ENCODE measurements at regions not wholly inside any gene's neighbourhood (a gene's known extent, or its start where the extent isn't known, plus 50 kb on each side); places are given as distances from the start of the nearest gene placed in this dataset.

DNA sequence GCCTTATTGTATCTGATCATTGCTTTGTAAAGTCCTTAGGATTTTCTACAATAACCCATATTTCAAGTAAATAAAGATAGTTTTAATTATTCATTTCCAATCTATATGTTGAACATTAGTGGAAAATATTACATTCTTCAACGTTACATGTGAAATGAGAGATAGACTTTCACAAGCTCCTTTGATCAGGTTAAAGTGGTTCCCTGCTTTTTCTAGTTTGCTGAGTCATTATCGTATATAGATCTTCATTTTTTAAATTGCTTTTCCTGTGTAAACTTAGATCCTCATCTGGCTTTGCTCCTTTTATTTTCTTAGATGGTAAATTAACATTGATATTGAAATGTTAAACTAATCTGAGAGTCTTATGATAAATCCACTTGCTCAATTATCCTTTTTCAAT lies 599.0 kb downstream of the TRAM1L1 start:
- Histone ChIP-seq H4K8ac (ENCODE audit: low read depth, low read length) (no peak overlapping the region), H4K91ac (ENCODE audit: low read depth, low read length, poor library complexity) (no peak overlapping the region), H3K4me3 (ENCODE audit: low read length in 2 of 2) (no peak overlapping the region), H2BK12ac (ENCODE audit: low read length) (no peak overlapping the region), H2BK120ac (ENCODE audit: low read depth, low read length) (no peak overlapping the region), H3K79me1 (ENCODE audit: low read depth, low read length) (no peaks in the 10 kb centered on the region), H3K14ac (ENCODE audit: low read length) (no peak overlapping the region), H3K9ac (ENCODE audit: low read depth, low read length, poor library complexity) (no peak overlapping the region), H3K4me1 (ENCODE audit: control insufficient read depth in 2 of 2, insufficient read depth in 1 of 2, low read depth in 1 of 2, low read length in 2 of 2) (no peaks in the 10 kb centered on the region), H2BK15ac (ENCODE audit: low read length) (no peak overlapping the region), H3K4me2 (ENCODE audit: insufficient read depth, low read length, poor library complexity, severe bottlenecking) (no peak overlapping the region), H3K27me3 (ENCODE audit: control insufficient read depth in 3 of 3, insufficient read depth in 3 of 3, low read depth in 1 of 3, low read length in 3 of 3) (no peaks in the 10 kb centered on the region), H2AK5ac (ENCODE audit: low read depth, low read length) (no peak overlapping the region), H3K27ac (replicated peaks; ENCODE audit: low read length) (no peak overlapping the region), H2AFZ (ENCODE audit: low read length) (no peak overlapping the region), H3K18ac (ENCODE audit: low read length) (no peak overlapping the region), H3K36me3 (replicated peaks in 1 of 2; ENCODE audit: control insufficient read depth in 2 of 2, insufficient read depth in 2 of 2, low read length in 2 of 2) (no peaks in the 10 kb centered on the region), H3K23ac (ENCODE audit: low read depth, low read length, poor library complexity) (no peak overlapping the region), H3K9me3 (replicated peaks in 1 of 2; ENCODE audit: control insufficient read depth in 2 of 2, insufficient read depth in 1 of 2, low read depth in 1 of 2, low read length in 2 of 2) (no peaks in the 10 kb centered on the region), H3K4ac (ENCODE audit: low read length) (no peak overlapping the region), H2BK5ac (ENCODE audit: low read length) (no peak overlapping the region)
- no CpG with 5 or more reads among the region's 2 CpGs for WGBS, 2 donors (ENCODE audit: extremely low coverage in 2 of 2, insufficient read length in 2 of 2, insufficient replicate concordance in 1 of 2)
- DNase-seq (ENCODE audit: low spot score) = no peak

DNA sequence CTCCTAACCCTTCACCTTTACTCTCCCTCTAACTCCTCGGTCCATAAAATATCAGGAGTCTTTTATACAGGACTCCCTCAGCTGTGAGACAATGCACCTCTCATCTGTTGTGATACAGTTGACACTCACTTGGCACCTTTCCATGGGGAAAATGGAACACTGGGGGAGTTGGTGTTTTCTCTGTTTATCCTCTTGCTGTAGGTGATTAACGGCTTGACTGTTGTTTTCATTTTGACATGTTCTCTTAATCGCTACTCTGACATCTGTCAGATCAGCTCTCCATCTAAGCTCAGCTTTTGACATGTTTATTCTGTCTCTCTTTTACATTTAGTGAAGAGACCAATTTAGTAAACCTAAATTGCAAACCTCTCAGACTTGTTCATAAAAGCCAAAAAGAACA lies 604.8 kb downstream of the TRAM1L1 start:
- no peak for DNase-seq (ENCODE audit: low spot score)
- Histone ChIP-seq H2AK5ac (ENCODE audit: low read depth, low read length) (no peak overlapping the region), H3K9me3 (replicated peaks in 1 of 2; ENCODE audit: control insufficient read depth in 2 of 2, insufficient read depth in 1 of 2, low read depth in 1 of 2, low read length in 2 of 2) (peaks cover 0 to 3% of the 10 kb centered on the region in 2 donors), H3K14ac (ENCODE audit: low read length) (no peak overlapping the region), H4K8ac (ENCODE audit: low read depth, low read length) (no peak overlapping the region), H2BK5ac (ENCODE audit: low read length) (no peak overlapping the region), H2BK15ac (ENCODE audit: low read length) (no peak overlapping the region), H3K79me1 (ENCODE audit: low read depth, low read length) (no peaks in the 10 kb centered on the region), H2AFZ (ENCODE audit: low read length) (no peak overlapping the region), H3K4ac (ENCODE audit: low read length) (no peak overlapping the region), H3K4me3 (ENCODE audit: low read length in 2 of 2) (no peak overlapping the region), H3K18ac (ENCODE audit: low read length) (no peak overlapping the region), H3K27ac (replicated peaks; ENCODE audit: low read length) (no peak overlapping the region), H3K27me3 (ENCODE audit: control insufficient read depth in 3 of 3, insufficient read depth in 3 of 3, low read depth in 1 of 3, low read length in 3 of 3) (no peaks in the 10 kb centered on the region), H3K36me3 (replicated peaks in 1 of 2; ENCODE audit: control insufficient read depth in 2 of 2, insufficient read depth in 2 of 2, low read length in 2 of 2) (no peaks in the 10 kb centered on the region), H3K4me2 (ENCODE audit: insufficient read depth, low read length, poor library complexity, severe bottlenecking) (no peak overlapping the region), H3K23ac (ENCODE audit: low read depth, low read length, poor library complexity) (no peak overlapping the region), H3K4me1 (ENCODE audit: control insufficient read depth in 2 of 2, insufficient read depth in 1 of 2, low read depth in 1 of 2, low read length in 2 of 2) (no peaks in the 10 kb centered on the region), H3K9ac (ENCODE audit: low read depth, low read length, poor library complexity) (no peak overlapping the region), H4K91ac (ENCODE audit: low read depth, low read length, poor library complexity) (no peak overlapping the region), H2BK120ac (ENCODE audit: low read depth, low read length) (no peak overlapping the region), H2BK12ac (ENCODE audit: low read length) (no peak overlapping the region)
- no CpG with 5 or more reads among the region's 3 CpGs for WGBS, 2 donors (ENCODE audit: extremely low coverage in 2 of 2, insufficient read length in 2 of 2, insufficient replicate concordance in 1 of 2)

DNA sequence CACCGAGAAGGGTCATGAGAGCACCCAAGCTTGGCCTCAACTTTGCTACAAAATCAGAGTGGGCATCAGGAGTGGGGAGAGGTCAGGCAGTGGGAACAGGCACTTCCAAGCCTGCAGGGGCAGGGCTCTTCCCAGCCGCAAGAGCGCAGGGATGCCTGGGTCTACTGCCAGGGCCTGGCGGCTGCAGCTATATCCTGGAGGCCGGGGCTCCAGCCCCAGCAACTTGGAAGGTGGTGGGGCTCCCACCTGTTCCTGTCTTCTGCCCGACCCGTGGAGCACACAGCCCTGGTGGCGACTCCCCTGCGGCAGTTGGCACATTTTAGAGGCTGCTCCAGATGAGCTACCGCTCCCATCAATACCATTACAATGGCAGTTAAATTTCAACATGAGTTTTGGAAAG lies 607.0 kb downstream of the TRAM1L1 start:
- no peaks in the 10 kb centered on the region for H3K27me3 ChIP-seq (ENCODE audit: control insufficient read depth in 3 of 3, insufficient read depth in 3 of 3, low read depth in 1 of 3, low read length in 3 of 3)
- no peaks in the 10 kb centered on the region for H3K4me1 ChIP-seq (ENCODE audit: control insufficient read depth in 2 of 2, insufficient read depth in 1 of 2, low read depth in 1 of 2, low read length in 2 of 2)
- H3K4me3 ChIP-seq (ENCODE audit: low read length in 2 of 2) = peak overlapping the region in 1 of 2 donors; percentile 69
- H3K9ac ChIP-seq (ENCODE audit: low read depth, low read length, poor library complexity) = no peak overlapping the region
- no peak overlapping the region for H2BK120ac ChIP-seq (ENCODE audit: low read depth, low read length)
- H3K4me2 ChIP-seq (ENCODE audit: insufficient read depth, low read length, poor library complexity, severe bottlenecking) = no peak overlapping the region
- no peaks in the 10 kb centered on the region for H3K36me3 ChIP-seq (replicated peaks in 1 of 2; ENCODE audit: control insufficient read depth in 2 of 2, insufficient read depth in 2 of 2, low read length in 2 of 2)
- H4K8ac ChIP-seq (ENCODE audit: low read depth, low read length) = no peak overlapping the region
- H2BK12ac ChIP-seq (ENCODE audit: low read length) = no peak overlapping the region
- no CpG with 5 or more reads among the region's 10 CpGs for WGBS, 2 donors (ENCODE audit: extremely low coverage in 2 of 2, insufficient read length in 2 of 2, insufficient replicate concordance in 1 of 2)
- no peak overlapping the region for H2AK5ac ChIP-seq (ENCODE audit: low read depth, low read length)
- H3K14ac ChIP-seq (ENCODE audit: low read length) = no peak overlapping the region
- no peak overlapping the region for H4K91ac ChIP-seq (ENCODE audit: low read depth, low read length, poor library complexity)
- H3K18ac ChIP-seq (ENCODE audit: low read length) = no peak overlapping the region
- peaks cover 0 to 3% of the 10 kb centered on the region in 2 donors for H3K9me3 ChIP-seq (replicated peaks in 1 of 2; ENCODE audit: control insufficient read depth in 2 of 2, insufficient read depth in 1 of 2, low read depth in 1 of 2, low read length in 2 of 2)
- no peak overlapping the region for H3K4ac ChIP-seq (ENCODE audit: low read length)
- H2AFZ ChIP-seq (ENCODE audit: low read length) = no peak overlapping the region
- H2BK5ac ChIP-seq (ENCODE audit: low read length) = no peak overlapping the region
- DNase-seq (ENCODE audit: low spot score) = no peak
- no peak overlapping the region for H3K27ac ChIP-seq (replicated peaks; ENCODE audit: low read length)
- H3K79me1 ChIP-seq (ENCODE audit: low read depth, low read length) = no peaks in the 10 kb centered on the region
- no peak overlapping the region for H3K23ac ChIP-seq (ENCODE audit: low read depth, low read length, poor library complexity)
- H2BK15ac ChIP-seq (ENCODE audit: low read length) = no peak overlapping the region

DNA sequence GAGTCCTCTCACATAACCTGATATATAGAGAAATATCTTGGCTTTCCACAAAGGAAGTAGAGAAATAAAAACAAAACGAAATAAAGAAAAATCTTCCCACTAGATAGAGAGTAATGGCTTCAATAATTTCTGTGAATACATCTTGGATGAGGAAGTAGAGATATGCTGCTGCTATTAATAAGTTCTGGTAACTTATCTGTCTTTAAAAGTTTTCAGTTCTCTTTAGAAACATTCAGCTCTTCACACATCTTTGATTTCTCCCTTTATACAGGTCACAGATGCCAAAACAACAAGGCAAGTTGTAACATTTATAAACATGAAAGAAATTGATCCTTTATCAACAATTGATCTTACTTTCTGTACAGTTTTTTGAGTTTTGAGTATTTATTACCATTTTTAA lies 615.8 kb downstream of the TRAM1L1 start:
- WGBS, 2 donors (ENCODE audit: extremely low coverage in 2 of 2, insufficient read length in 2 of 2, insufficient replicate concordance in 1 of 2) = no CpG with 5 or more reads among the region's 1 CpG
- Histone ChIP-seq H2BK5ac (ENCODE audit: low read length) (no peak overlapping the region), H3K23ac (ENCODE audit: low read depth, low read length, poor library complexity) (no peak overlapping the region), H3K27ac (replicated peaks; ENCODE audit: low read length) (no peak overlapping the region), H2BK120ac (ENCODE audit: low read depth, low read length) (no peak overlapping the region), H3K18ac (ENCODE audit: low read length) (no peak overlapping the region), H2AK5ac (ENCODE audit: low read depth, low read length) (no peak overlapping the region), H3K9me3 (replicated peaks in 1 of 2; ENCODE audit: control insufficient read depth in 2 of 2, insufficient read depth in 1 of 2, low read depth in 1 of 2, low read length in 2 of 2) (no peaks in the 10 kb centered on the region), H2BK15ac (ENCODE audit: low read length) (no peak overlapping the region), H3K4me2 (ENCODE audit: insufficient read depth, low read length, poor library complexity, severe bottlenecking) (no peak overlapping the region), H3K4ac (ENCODE audit: low read length) (no peak overlapping the region), H3K4me1 (ENCODE audit: control insufficient read depth in 2 of 2, insufficient read depth in 1 of 2, low read depth in 1 of 2, low read length in 2 of 2) (no peaks in the 10 kb centered on the region), H4K8ac (ENCODE audit: low read depth, low read length) (no peak overlapping the region), H3K79me1 (ENCODE audit: low read depth, low read length) (no peaks in the 10 kb centered on the region), H3K14ac (ENCODE audit: low read length) (no peak overlapping the region), H3K9ac (ENCODE audit: low read depth, low read length, poor library complexity) (no peak overlapping the region), H2BK12ac (ENCODE audit: low read length) (no peak overlapping the region), H3K36me3 (replicated peaks in 1 of 2; ENCODE audit: control insufficient read depth in 2 of 2, insufficient read depth in 2 of 2, low read length in 2 of 2) (no peaks in the 10 kb centered on the region), H4K91ac (ENCODE audit: low read depth, low read length, poor library complexity) (no peak overlapping the region), H3K4me3 (ENCODE audit: low read length in 2 of 2) (no peak overlapping the region), H3K27me3 (ENCODE audit: control insufficient read depth in 3 of 3, insufficient read depth in 3 of 3, low read depth in 1 of 3, low read length in 3 of 3) (no peaks in the 10 kb centered on the region), H2AFZ (ENCODE audit: low read length) (no peak overlapping the region)
- DNase-seq (ENCODE audit: low spot score) = no peak

Measured in neuronal stem cell (in vitro differentiated cells).